K562 (cell line): ENCODE measurements at regions not wholly inside any gene's neighbourhood (a gene's known extent, or its start where the extent isn't known, plus 50 kb on each side); places are given as distances from the start of the nearest gene placed in this dataset.

Source experiments
- POLR2H ChIP-seq: IDR thresholded peaks from 2 replicates; pipeline ENCODE4 v1.6.1; 2016; ENCODE audit warnings: missing genetic modification characterization, low read depth, mild to moderate bottlenecking, control low read depth, missing compliant biosample characterization, moderate library complexity
- RBM39 ChIP-seq: fragments of 200-400 bp; formaldehyde crosslinking; optimal IDR thresholded peaks from 2 replicates; pipeline ENCODE3; 2018; ENCODE audit warnings: low read depth, low read length
- RREB1 ChIP-seq: fragments of 250-450 bp; sonication (Bioruptor Pico); IDR thresholded peaks from 2 replicates; pipeline ENCODE4 v1.4.0; 2020
- ZNF431 ChIP-seq: sonication (generic); formaldehyde crosslinking; IDR thresholded peaks from 2 replicates; pipeline ENCODE4 v1.8.0; 2022; ENCODE audit warnings: mild to moderate bottlenecking, missing genetic modification reagents

- TF ChIP-seq RREB1 (CRISPR knock-in tag) (no peak), RBM39 (no peak), POLR2H (tag) (no peak), ZNF431 (CRISPR knock-in tag) (no peak)
These were observed 69.5 kb upstream of the CDH6 start (continued) for GRCh38 chr5:31124026-31124425.
